ENCODE measurements at regions not wholly inside any gene's neighbourhood (a gene's known extent, or its start where the extent isn't known, plus 50 kb on each side); places are given as distances from the start of the nearest gene placed in this dataset.

DNA sequence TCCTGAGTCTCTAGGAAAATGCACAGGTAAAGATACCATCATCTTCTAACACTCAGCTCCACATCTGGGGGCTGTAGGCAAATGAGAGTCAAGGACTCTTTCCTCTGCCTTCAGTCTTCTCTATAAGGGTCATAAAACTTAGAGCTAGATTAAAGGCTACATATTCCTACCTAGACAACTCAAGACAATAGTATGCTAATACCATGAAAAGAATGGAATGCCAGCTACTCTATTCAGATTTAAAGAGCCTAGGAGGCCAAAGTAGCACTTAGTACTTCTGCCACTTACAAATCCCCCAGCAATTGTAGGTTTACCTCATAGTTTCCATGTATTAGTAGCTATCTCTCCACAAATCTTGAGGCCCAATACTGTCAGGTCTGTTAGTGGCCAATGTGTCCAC, 453.0 kb downstream of the SLITRK5 start:
- DNase-seq (no peak), FAIRE-seq (no peak)
- no peaks in the 10 kb centered on the region for H3K4me1 ChIP-seq (ENCODE audit: control insufficient read depth in 3 of 3, insufficient read depth in 2 of 3, low read depth in 1 of 3, low read length in 2 of 3)
- H3K9me3 ChIP-seq (ENCODE audit: control insufficient read depth in 2 of 2, insufficient read depth in 1 of 2, low read depth in 1 of 2, low read length in 1 of 2), result no peaks in the 10 kb centered on the region
- H3K4me3 ChIP-seq (ENCODE audit: low read depth in 1 of 3, low read length in 3 of 3), result no peak overlapping the region
- no peaks in the 10 kb centered on the region for H3K27me3 ChIP-seq (ENCODE audit: control insufficient read depth in 3 of 3, insufficient read depth in 3 of 3, low read length in 3 of 3)
- no peaks in the 10 kb centered on the region for H3K36me3 ChIP-seq (ENCODE audit: control insufficient read depth in 3 of 3, insufficient read depth in 2 of 3, low read depth in 1 of 3, low read length in 3 of 3)
- H3K27ac ChIP-seq (ENCODE audit: low read depth in 1 of 3, low read length in 2 of 3), result no peak overlapping the region

DNA sequence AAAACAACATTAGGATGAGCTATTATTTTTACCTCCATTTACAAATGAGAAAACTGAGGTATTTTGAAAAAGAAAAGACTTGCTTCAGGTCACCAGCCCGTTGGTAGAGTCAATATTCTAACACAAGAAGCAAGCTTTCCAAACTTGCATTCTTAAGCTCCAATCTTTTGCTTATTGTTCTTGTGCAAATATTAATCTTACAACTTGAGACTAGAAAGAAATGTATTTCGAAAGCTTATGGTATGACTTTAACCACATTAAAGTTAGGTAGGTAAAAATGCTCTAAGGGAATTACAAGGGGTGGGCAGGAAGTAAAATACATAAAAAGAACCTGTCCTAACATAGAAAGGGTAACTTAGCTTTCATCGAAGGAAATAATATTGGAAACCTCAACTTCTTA, 453.9 kb downstream of the SLITRK5 start:
- Histone ChIP-seq H3K36me3 (ENCODE audit: control insufficient read depth in 3 of 3, insufficient read depth in 2 of 3, low read depth in 1 of 3, low read length in 3 of 3) (no peaks in the 10 kb centered on the region), H3K4me1 (ENCODE audit: control insufficient read depth in 3 of 3, insufficient read depth in 2 of 3, low read depth in 1 of 3, low read length in 2 of 3) (no peaks in the 10 kb centered on the region), H3K4me3 (ENCODE audit: low read depth in 1 of 3, low read length in 3 of 3) (no peak overlapping the region), H3K27me3 (ENCODE audit: control insufficient read depth in 3 of 3, insufficient read depth in 3 of 3, low read length in 3 of 3) (no peaks in the 10 kb centered on the region), H3K9me3 (ENCODE audit: control insufficient read depth in 2 of 2, insufficient read depth in 1 of 2, low read depth in 1 of 2, low read length in 1 of 2) (no peaks in the 10 kb centered on the region), H3K27ac (ENCODE audit: low read depth in 1 of 3, low read length in 2 of 3) (no peak overlapping the region)
- FAIRE-seq (no peak), DNase-seq (no peak)
- WGBS, 3 donors, result 55 to 71% (median 62%) methylated on average over 3 of the region's 3 CpGs

DNA sequence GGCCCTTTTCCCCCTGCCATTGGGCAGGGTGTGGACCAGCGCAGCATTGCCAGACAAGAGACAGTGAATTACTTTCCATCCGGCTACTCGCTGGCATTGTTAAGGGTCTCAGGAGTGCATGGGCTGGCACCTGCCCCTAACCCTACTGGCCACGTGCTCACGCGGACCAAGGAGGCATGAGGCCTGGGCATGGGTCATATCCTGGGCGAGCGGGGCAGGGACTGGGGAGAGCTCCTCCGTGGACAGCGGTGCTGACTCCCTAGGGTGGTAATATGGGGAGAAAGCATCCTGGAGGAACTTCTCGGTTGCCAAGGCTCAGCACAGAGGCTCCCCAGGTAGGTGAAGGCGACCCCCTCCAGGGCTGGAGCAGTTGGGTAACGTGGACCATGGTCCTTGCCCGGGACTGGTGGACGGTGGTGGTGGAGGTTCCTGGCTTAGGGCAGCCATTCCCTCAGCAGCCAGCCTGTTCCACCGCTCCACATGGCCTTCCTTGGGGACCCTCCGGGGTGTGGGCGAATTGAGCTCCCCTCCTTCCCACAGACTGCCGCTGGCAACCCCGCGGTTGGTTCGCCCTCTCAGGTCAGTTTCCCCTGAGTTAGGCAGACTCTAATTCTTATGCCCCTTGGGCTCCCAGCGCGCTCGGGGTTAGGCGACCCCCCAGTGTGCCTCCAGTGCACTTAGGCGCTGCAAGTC, 465.1 kb downstream of the SLITRK5 start:
- no peaks in the 10 kb centered on the region for H3K9me3 ChIP-seq (ENCODE audit: control insufficient read depth in 2 of 2, insufficient read depth in 1 of 2, low read depth in 1 of 2, low read length in 1 of 2)
- no peak overlapping the region for H3K27ac ChIP-seq (ENCODE audit: low read depth in 1 of 3, low read length in 2 of 3)
- H3K27me3 ChIP-seq (ENCODE audit: control insufficient read depth in 3 of 3, insufficient read depth in 3 of 3, low read length in 3 of 3), result no peaks in the 10 kb centered on the region
- DNase-seq (no peak), FAIRE-seq (no peak)
- no peak overlapping the region for H3K4me3 ChIP-seq (ENCODE audit: low read depth in 1 of 3, low read length in 3 of 3)
- no peaks in the 10 kb centered on the region for H3K36me3 ChIP-seq (ENCODE audit: control insufficient read depth in 3 of 3, insufficient read depth in 2 of 3, low read depth in 1 of 3, low read length in 3 of 3)
- WGBS, 3 donors, result 93 to 94% (median 94%) methylated on average over 27 of the region's 27 CpGs
- H3K4me1 ChIP-seq (ENCODE audit: control insufficient read depth in 3 of 3, insufficient read depth in 2 of 3, low read depth in 1 of 3, low read length in 2 of 3), result no peaks in the 10 kb centered on the region

DNA sequence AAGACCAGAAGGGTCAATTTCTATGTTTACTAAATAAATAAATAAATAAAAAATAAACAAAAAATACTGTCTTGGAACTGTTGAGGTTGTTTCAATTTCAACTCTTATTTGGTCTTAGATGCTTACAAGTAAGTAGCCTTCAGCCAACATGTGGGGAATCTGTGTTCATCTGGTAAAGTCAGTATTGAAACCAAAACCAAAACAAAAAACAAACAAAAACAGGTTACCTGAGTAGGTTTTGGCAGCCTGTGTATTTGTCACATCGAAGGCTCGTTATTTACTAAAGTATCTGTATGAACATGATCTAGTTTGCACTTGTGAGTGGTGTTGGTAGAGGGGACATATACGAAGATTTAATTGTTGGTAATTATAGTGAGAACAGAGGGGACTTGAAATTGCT, 471.5 kb downstream of the SLITRK5 start:
- Histone ChIP-seq H3K27ac (ENCODE audit: low read depth in 1 of 3, low read length in 2 of 3) (no peak overlapping the region), H3K4me3 (ENCODE audit: low read depth in 1 of 3, low read length in 3 of 3) (no peak overlapping the region), H3K36me3 (ENCODE audit: control insufficient read depth in 3 of 3, insufficient read depth in 2 of 3, low read depth in 1 of 3, low read length in 3 of 3) (no peaks in the 10 kb centered on the region), H3K4me1 (ENCODE audit: control insufficient read depth in 3 of 3, insufficient read depth in 2 of 3, low read depth in 1 of 3, low read length in 2 of 3) (no peaks in the 10 kb centered on the region), H3K9me3 (ENCODE audit: control insufficient read depth in 2 of 2, insufficient read depth in 1 of 2, low read depth in 1 of 2, low read length in 1 of 2) (peaks cover 0 to 5% of the 10 kb centered on the region in 2 donors), H3K27me3 (ENCODE audit: control insufficient read depth in 3 of 3, insufficient read depth in 3 of 3, low read length in 3 of 3) (no peaks in the 10 kb centered on the region)
- 44 to 47% (median 46%) methylated on average over 3 of the region's 3 CpGs for WGBS, 3 donors
- FAIRE-seq (no peak), DNase-seq (no peak)

DNA sequence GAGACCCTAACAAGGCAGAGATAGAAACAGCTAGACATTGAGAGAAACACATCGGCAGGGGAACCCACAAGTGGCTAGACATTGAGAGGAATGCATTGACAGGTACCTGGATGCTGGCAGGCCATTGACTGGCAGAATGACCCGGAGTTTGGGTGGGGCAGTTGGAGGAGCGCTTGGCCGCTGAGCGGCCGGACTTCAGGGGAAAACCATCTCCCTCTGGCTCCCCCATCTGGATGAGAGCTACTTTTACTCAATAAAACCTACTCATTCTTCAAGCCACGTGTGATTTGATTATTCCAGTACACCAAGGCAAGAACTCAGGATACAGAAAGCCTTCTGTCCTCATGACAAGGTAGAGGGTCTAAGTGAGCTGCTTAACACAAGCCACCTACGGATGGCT, 473.4 kb downstream of the SLITRK5 start:
- DNase-seq (no peak), FAIRE-seq (no peak)
- Histone ChIP-seq H3K36me3 (ENCODE audit: control insufficient read depth in 3 of 3, insufficient read depth in 2 of 3, low read depth in 1 of 3, low read length in 3 of 3) (no peaks in the 10 kb centered on the region), H3K9me3 (ENCODE audit: control insufficient read depth in 2 of 2, insufficient read depth in 1 of 2, low read depth in 1 of 2, low read length in 1 of 2) (peaks cover 0 to 7% of the 10 kb centered on the region in 2 donors), H3K27me3 (ENCODE audit: control insufficient read depth in 3 of 3, insufficient read depth in 3 of 3, low read length in 3 of 3) (no peaks in the 10 kb centered on the region), H3K27ac (ENCODE audit: low read depth in 1 of 3, low read length in 2 of 3) (no peak overlapping the region), H3K4me3 (ENCODE audit: low read depth in 1 of 3, low read length in 3 of 3) (no peak overlapping the region), H3K4me1 (ENCODE audit: control insufficient read depth in 3 of 3, insufficient read depth in 2 of 3, low read depth in 1 of 3, low read length in 2 of 3) (no peaks in the 10 kb centered on the region)
- 84 to 93% (median 91%) methylated on average over 8 of the region's 8 CpGs for WGBS, 3 donors

DNA sequence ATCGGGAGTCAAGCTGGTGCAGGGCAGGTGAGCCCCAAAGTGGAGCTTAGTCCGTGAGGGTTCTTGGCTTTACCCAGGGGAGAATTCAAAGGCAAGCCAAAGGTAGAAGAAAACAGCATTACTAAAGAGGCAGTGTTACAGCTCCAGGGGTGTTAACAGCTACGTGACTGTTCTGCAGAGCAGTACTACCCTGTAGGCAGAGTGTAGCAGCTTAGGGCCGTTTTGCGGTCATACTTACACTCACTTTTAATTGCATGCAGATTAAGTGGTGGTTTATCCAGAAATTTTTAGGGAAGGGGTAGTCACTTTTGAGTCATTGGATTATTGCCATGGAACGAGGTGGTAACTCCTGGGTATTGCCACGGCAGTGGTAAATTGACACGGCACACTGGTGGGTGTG, 482.2 kb downstream of the SLITRK5 start:
- H3K4me3 ChIP-seq (ENCODE audit: low read depth in 1 of 3, low read length in 3 of 3), result no peak overlapping the region
- FAIRE-seq, result no peak

DNA sequence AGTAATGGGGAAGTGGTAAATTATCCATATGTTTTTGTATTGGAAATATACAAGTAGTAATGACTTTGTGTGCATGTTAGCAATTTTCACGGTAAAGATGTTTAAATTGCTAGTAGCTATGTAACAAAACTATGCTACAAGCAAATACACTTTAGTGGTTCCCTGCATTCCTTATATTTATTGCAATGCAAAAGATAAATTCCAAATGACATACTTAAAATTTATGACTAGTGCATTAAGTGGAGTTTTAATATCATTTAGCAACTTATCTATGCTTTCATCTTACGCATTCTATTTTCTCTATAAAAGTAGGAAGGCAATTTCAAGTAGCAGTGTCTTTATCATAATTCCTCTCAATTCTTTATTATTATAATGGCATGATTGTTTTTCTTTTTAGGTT, 482.8 kb downstream of the SLITRK5 start:
- DNase-seq (no peak), FAIRE-seq (no peak)
- 72 to 83% (median 80%) methylated on average over 2 of the region's 2 CpGs for WGBS, 3 donors
- no peaks in the 10 kb centered on the region for H3K4me1 ChIP-seq (ENCODE audit: control insufficient read depth in 3 of 3, insufficient read depth in 2 of 3, low read depth in 1 of 3, low read length in 2 of 3)
- no peaks in the 10 kb centered on the region for H3K27me3 ChIP-seq (ENCODE audit: control insufficient read depth in 3 of 3, insufficient read depth in 3 of 3, low read length in 3 of 3)
- H3K27ac ChIP-seq (ENCODE audit: low read depth in 1 of 3, low read length in 2 of 3), result no peak overlapping the region
- H3K36me3 ChIP-seq (ENCODE audit: control insufficient read depth in 3 of 3, insufficient read depth in 2 of 3, low read depth in 1 of 3, low read length in 3 of 3), result no peaks in the 10 kb centered on the region
- no peak overlapping the region for H3K4me3 ChIP-seq (ENCODE audit: low read depth in 1 of 3, low read length in 3 of 3)
- H3K9me3 ChIP-seq (ENCODE audit: control insufficient read depth in 2 of 2, insufficient read depth in 1 of 2, low read depth in 1 of 2, low read length in 1 of 2), result no peaks in the 10 kb centered on the region

More for the DNA sequence above, 482.2 kb downstream of the SLITRK5 start:
- Histone ChIP-seq H3K9me3 (ENCODE audit: control insufficient read depth in 2 of 2, insufficient read depth in 1 of 2, low read depth in 1 of 2, low read length in 1 of 2) (no peaks in the 10 kb centered on the region), H3K27me3 (ENCODE audit: control insufficient read depth in 3 of 3, insufficient read depth in 3 of 3, low read length in 3 of 3) (no peaks in the 10 kb centered on the region), H3K4me1 (ENCODE audit: control insufficient read depth in 3 of 3, insufficient read depth in 2 of 3, low read depth in 1 of 3, low read length in 2 of 3) (no peaks in the 10 kb centered on the region), H3K36me3 (ENCODE audit: control insufficient read depth in 3 of 3, insufficient read depth in 2 of 3, low read depth in 1 of 3, low read length in 3 of 3) (no peaks in the 10 kb centered on the region), H3K27ac (ENCODE audit: low read depth in 1 of 3, low read length in 2 of 3) (no peak overlapping the region)
- WGBS, 3 donors, result 81 to 87% (median 82%) methylated on average over 8 of the region's 8 CpGs
- no peak for DNase-seq

DNA sequence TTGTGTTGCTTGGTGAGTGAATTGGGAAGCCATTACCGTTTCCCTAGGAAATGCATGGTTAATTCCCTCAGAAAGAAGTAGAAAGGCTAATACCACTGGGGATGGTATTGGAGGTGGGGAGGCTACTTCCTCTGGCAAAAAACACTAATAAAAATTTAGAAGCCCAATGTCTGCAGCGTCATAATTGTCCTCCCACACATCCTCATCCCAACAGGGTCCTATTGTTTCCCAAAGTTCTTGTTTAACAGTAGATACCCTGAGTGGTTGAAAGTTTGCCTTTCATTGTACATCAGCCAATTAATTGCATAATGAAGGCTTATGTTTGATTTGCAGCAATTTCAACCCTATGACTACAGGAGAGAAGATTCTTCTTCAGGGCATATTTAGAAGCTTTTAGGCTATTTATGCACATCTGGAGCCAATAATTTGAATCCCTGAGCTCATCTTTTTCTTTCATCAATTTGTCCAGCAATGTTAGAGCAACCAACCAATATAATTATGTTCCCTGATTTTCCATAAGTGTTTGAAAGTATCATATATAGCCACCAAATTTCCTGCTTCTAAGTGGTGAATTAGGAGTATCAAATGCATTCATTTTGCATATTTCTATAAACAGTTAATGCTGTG, 491.0 kb downstream of the SLITRK5 start:
- FAIRE-seq, result no peak
- 79 to 80% (median 79%) methylated on average over 2 of the region's 2 CpGs for WGBS, 3 donors
- H3K9me3 ChIP-seq (ENCODE audit: control insufficient read depth in 2 of 2, insufficient read depth in 1 of 2, low read depth in 1 of 2, low read length in 1 of 2), result no peaks in the 10 kb centered on the region

DNA sequence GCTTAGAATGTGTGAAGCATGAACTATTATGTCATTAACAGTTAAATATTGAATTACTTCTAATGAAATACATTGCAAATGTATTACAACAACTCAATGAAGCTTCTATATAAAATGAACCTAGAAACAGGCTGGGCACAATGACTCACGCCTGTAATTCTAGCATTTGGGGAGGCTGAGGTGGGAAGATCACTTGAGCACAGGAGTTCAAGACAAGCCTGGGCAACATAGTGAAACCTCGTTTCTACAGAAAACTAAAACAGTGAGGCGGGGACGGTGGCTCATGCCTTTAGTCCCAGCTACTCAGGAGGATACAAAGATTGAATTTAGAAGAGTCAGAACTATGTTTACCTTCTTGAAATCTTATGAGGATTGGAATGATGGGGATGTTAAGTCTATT, 505.1 kb downstream of the SLITRK5 start:
- no peaks in the 10 kb centered on the region for H3K27me3 ChIP-seq (ENCODE audit: control insufficient read depth in 3 of 3, insufficient read depth in 3 of 3, low read length in 3 of 3)
- H3K27ac ChIP-seq (ENCODE audit: low read depth in 1 of 3, low read length in 2 of 3), result no peak overlapping the region
- no peak for FAIRE-seq

More for the DNA sequence above, 491.0 kb downstream of the SLITRK5 start:
- Histone ChIP-seq H3K27ac (ENCODE audit: low read depth in 1 of 3, low read length in 2 of 3) (no peak overlapping the region), H3K27me3 (ENCODE audit: control insufficient read depth in 3 of 3, insufficient read depth in 3 of 3, low read length in 3 of 3) (no peaks in the 10 kb centered on the region), H3K4me1 (ENCODE audit: control insufficient read depth in 3 of 3, insufficient read depth in 2 of 3, low read depth in 1 of 3, low read length in 2 of 3) (no peaks in the 10 kb centered on the region), H3K4me3 (ENCODE audit: low read depth in 1 of 3, low read length in 3 of 3) (no peak overlapping the region), H3K36me3 (ENCODE audit: control insufficient read depth in 3 of 3, insufficient read depth in 2 of 3, low read depth in 1 of 3, low read length in 3 of 3) (no peaks in the 10 kb centered on the region)
- no peak for DNase-seq

More for the DNA sequence above, 505.1 kb downstream of the SLITRK5 start:
- Histone ChIP-seq H3K4me1 (ENCODE audit: control insufficient read depth in 3 of 3, insufficient read depth in 2 of 3, low read depth in 1 of 3, low read length in 2 of 3) (no peaks in the 10 kb centered on the region), H3K4me3 (ENCODE audit: low read depth in 1 of 3, low read length in 3 of 3) (no peak overlapping the region), H3K9me3 (ENCODE audit: control insufficient read depth in 2 of 2, insufficient read depth in 1 of 2, low read depth in 1 of 2, low read length in 1 of 2) (peaks cover 0 to 1% of the 10 kb centered on the region in 2 donors), H3K36me3 (ENCODE audit: control insufficient read depth in 3 of 3, insufficient read depth in 2 of 3, low read depth in 1 of 3, low read length in 3 of 3) (no peaks in the 10 kb centered on the region)
- 79 to 85% (median 80%) methylated on average over 4 of the region's 4 CpGs for WGBS, 3 donors
- DNase-seq, result no peak

Data from small intestine (tissue), 7 donors.